Loucy (cell line): ENCODE measurements at regions not wholly inside any gene's neighbourhood (a gene's known extent, or its start where the extent isn't known, plus 50 kb on each side); places are given as distances from the start of the nearest gene placed in this dataset.

Experiments used
- H2AFZ ChIP-seq: fragments of 200-600 bp; sonication (generic); 2 replicates; pipeline ENCODE4 v1.6.0; 2016; ENCODE audit warnings: antibody characterized with exemption, mild to moderate bottlenecking, low read length, moderate library complexity
- H3F3A ChIP-seq: fragments of 200-600 bp; 2 replicates; pipeline ENCODE4 v1.6.0; 2016; ENCODE audit warnings: antibody characterized with exemption, low read depth, mild to moderate bottlenecking
- H3K27me3 ChIP-seq: fragments of 200-600 bp; sonication (generic); 2 replicates; pipeline ENCODE4 v1.6.1; 2014; ENCODE audit warnings: low read length, mild to moderate bottlenecking; ENCODE audit not compliant: insufficient read depth, poor library complexity, severe bottlenecking
- H3K36me3 ChIP-seq: fragments of 200-600 bp; sonication (generic); 2 replicates; pipeline ENCODE4 v1.6.1; 2016; ENCODE audit warnings: low read length; ENCODE audit not compliant: insufficient read depth
- H3K4me1 ChIP-seq: fragments of 200-600 bp; sonication (generic); 2 replicates; pipeline ENCODE4 v1.5.1; 2014; ENCODE audit warnings: low read length, mild to moderate bottlenecking; ENCODE audit not compliant: insufficient read depth, poor library complexity, severe bottlenecking
- H3K4me2 ChIP-seq: fragments of 200-600 bp; sonication (generic); 2 replicates; pipeline ENCODE4 v1.6.0; 2014; ENCODE audit warnings: antibody characterized with exemption, low read length, low read depth, mild to moderate bottlenecking; ENCODE audit not compliant: poor library complexity, severe bottlenecking
- H3K4me3 ChIP-seq: fragments of 200-600 bp; sonication (generic); 2 replicates; pipeline ENCODE4 v1.5.1; 2014; ENCODE audit warnings: low read length, mild to moderate bottlenecking, mixed read lengths; ENCODE audit not compliant: poor library complexity, severe bottlenecking
- H3K79me2 ChIP-seq: fragments of 200-600 bp; sonication (generic); 2 replicates; pipeline ENCODE4 v1.6.1; 2014; ENCODE audit warnings: low read length; ENCODE audit not compliant: insufficient read depth
- H3K9ac ChIP-seq: fragments of 200-600 bp; sonication (generic); 2 replicates; pipeline ENCODE4 v1.6.0; 2014; ENCODE audit warnings: mild to moderate bottlenecking, low read depth, low read length, moderate library complexity; ENCODE audit not compliant: poor library complexity, severe bottlenecking
- H3K9me2 ChIP-seq: fragments of 200-600 bp; sonication (generic); replicated peaks from 2 replicates; pipeline ENCODE4 v1.6.1; 2016; ENCODE audit warnings: low read depth, low read length, mixed read lengths
- H3K9me3 ChIP-seq: fragments of 200-600 bp; sonication (generic); 2 replicates; pipeline ENCODE4 v1.6.1; 2014; ENCODE audit warnings: mild to moderate bottlenecking, antibody characterized with exemption, low read length, low read depth; ENCODE audit not compliant: insufficient read depth
- H4K20me1 ChIP-seq: fragments of 200-600 bp; sonication (generic); 2 replicates; pipeline ENCODE4 v1.6.0; 2014; ENCODE audit warnings: antibody characterized with exemption, low read length, mild to moderate bottlenecking; ENCODE audit not compliant: insufficient read depth, poor library complexity, severe bottlenecking
- CTCF ChIP-seq: fragments of 200-600 bp; sonication (generic); conservative IDR thresholded peaks from 2 replicates; pipeline ENCODE4 v1.5.1; 2014; ENCODE audit warnings: mild to moderate bottlenecking, antibody characterized with exemption, low read length
- EZH2phosphoT487 ChIP-seq: fragments of 200-600 bp; IDR thresholded peaks from 2 replicates; pipeline ENCODE4 v1.6.1; 2018; ENCODE audit warnings: antibody characterized with exemption, mild to moderate bottlenecking, moderate library complexity, borderline replicate concordance

DNA sequence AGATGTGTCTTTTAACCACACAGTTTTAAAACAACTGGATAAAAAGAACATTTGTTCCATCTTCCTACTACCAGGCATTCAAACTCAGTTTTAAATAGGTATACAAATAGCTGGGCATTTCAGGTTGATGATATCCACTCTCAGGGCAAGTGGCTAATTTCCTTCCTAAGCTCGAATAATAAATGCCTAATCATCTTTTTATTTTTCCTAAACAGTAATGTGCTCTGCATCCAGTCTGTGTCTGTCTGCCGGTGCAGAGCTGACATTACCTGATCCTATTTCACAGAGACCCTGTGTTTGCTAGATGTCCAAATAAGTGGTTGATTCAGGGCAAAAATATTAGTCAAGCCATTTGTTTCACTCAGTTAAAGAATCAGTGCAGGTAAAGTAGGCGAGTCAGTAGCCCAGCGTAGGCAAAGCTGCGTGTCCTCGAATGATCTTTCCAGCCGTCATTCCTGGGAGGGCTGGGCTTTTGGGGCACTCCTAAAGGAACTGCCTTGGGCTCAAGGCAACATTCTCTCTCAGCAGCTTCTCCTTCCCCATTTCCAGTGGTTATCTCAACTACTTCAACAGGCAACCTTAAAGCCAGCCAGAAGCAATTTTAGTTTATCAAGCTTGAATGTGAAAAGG is 74.2 kb upstream of the BMP2 start:
- Histone ChIP-seq H3K4me2 (no peak overlapping the region), H3K9me2 (no peaks in the 10 kb centered on the region), H3K4me3 (no peak overlapping the region), H3F3A (no peaks in the 10 kb centered on the region), H3K9me3 (no peaks in the 10 kb centered on the region), H3K36me3 (no peaks in the 10 kb centered on the region), H3K9ac (no peak overlapping the region), H3K79me2 (no peaks in the 10 kb centered on the region), H3K27me3 (no peaks in the 10 kb centered on the region), H2AFZ (no peak overlapping the region), H3K4me1 (no peaks in the 10 kb centered on the region), H4K20me1 (no peaks in the 10 kb centered on the region)
- no peak for TF ChIP-seq EZH2phosphoT487
- no peak for TF ChIP-seq CTCF

- no peaks in the 10 kb centered on the region for H3K4me1 ChIP-seq
- H3K9ac ChIP-seq: no peak overlapping the region
- H3K36me3 ChIP-seq: no peaks in the 10 kb centered on the region
- no peak overlapping the region for H2AFZ ChIP-seq
- H3K27me3 ChIP-seq: no peaks in the 10 kb centered on the region
- no peak overlapping the region for H3K4me3 ChIP-seq
- no peak overlapping the region for H3K4me2 ChIP-seq
- H3K9me2 ChIP-seq: no peaks in the 10 kb centered on the region
- H3F3A ChIP-seq: no peaks in the 10 kb centered on the region
- no peaks in the 10 kb centered on the region for H3K79me2 ChIP-seq
- TF ChIP-seq CTCF (no peak), EZH2phosphoT487 (no peak)
- H3K9me3 ChIP-seq: no peaks in the 10 kb centered on the region
- no peaks in the 10 kb centered on the region for H4K20me1 ChIP-seq
Measured at GRCh38 chr20:6692566-6693173, 74.8 kb upstream of the BMP2 start.

- Histone ChIP-seq H3K36me3 (no peaks in the 10 kb centered on the region), H3K27me3 (no peaks in the 10 kb centered on the region), H4K20me1 (no peaks in the 10 kb centered on the region), H3K9me3 (no peaks in the 10 kb centered on the region), H2AFZ (no peak overlapping the region), H3K4me2 (no peak overlapping the region), H3K4me3 (no peak overlapping the region), H3K9ac (no peak overlapping the region), H3K79me2 (no peaks in the 10 kb centered on the region), H3F3A (no peaks in the 10 kb centered on the region), H3K4me1 (no peaks in the 10 kb centered on the region), H3K9me2 (no peaks in the 10 kb centered on the region)
- TF ChIP-seq CTCF (no peak), EZH2phosphoT487 (no peak)
Measured at GRCh38 chr20:6691516-6691915, 76.0 kb upstream of the BMP2 start.
